ENCODE measurements at regions not wholly inside any gene's neighbourhood (a gene's known extent, or its start where the extent isn't known, plus 50 kb on each side); places are given as distances from the start of the nearest gene placed in this dataset.
A peak's percentile ranks its signal among the peaks of the same experiment; 100 is the strongest.

- no peak overlapping the region for H3K4me3 ChIP-seq (replicated peaks in 1 of 2; ENCODE audit: low read depth in 2 of 2, low read length in 2 of 2)
- peak; percentile 43 for TF ChIP-seq CTCF (IDR thresholded peaks at IDR 0.05; ENCODE audit: low read depth, low read length)
- peak; percentile 51 to 80 for DNase-seq (ENCODE audit: low read depth in 2 of 2)
Measured at GRCh38 chr14:61106959-61107641, 126.1 kb downstream of the SLC38A6 start.

- no peak for DNase-seq (ENCODE audit: low read depth in 2 of 2)
- H3K4me3 ChIP-seq (replicated peaks in 1 of 2; ENCODE audit: low read depth in 2 of 2, low read length in 2 of 2), result no peak overlapping the region
- no peak for TF ChIP-seq CTCF (IDR thresholded peaks at IDR 0.05; ENCODE audit: low read depth, low read length)
Measured at GRCh38 chr14:61106271-61106958, 125.4 kb downstream of the SLC38A6 start.

- TF ChIP-seq CTCF (IDR thresholded peaks at IDR 0.05; ENCODE audit: low read depth, low read length), result no peak
- no peak overlapping the region for H3K4me3 ChIP-seq (replicated peaks in 1 of 2; ENCODE audit: low read depth in 2 of 2, low read length in 2 of 2)
- DNase-seq (ENCODE audit: low read depth in 2 of 2), result no peak
Measured at GRCh38 chr14:61104358-61104757, 123.3 kb downstream of the SLC38A6 start.

GRCh38 chr14:61103541-61104339 is 122.7 kb downstream of the SLC38A6 start:
- no peak for TF ChIP-seq CTCF (IDR thresholded peaks at IDR 0.05; ENCODE audit: low read depth, low read length)
- no peak overlapping the region for H3K4me3 ChIP-seq (replicated peaks in 1 of 2; ENCODE audit: low read depth in 2 of 2, low read length in 2 of 2)
- DNase-seq (ENCODE audit: low read depth in 2 of 2), result peak; percentile 95 to 98

GRCh38 chr14:61102549-61103466 is 121.8 kb downstream of the SLC38A6 start:
- no peak for DNase-seq (ENCODE audit: low read depth in 2 of 2)
- no peak for TF ChIP-seq CTCF (IDR thresholded peaks at IDR 0.05; ENCODE audit: low read depth, low read length)
- no peak overlapping the region for H3K4me3 ChIP-seq (replicated peaks in 1 of 2; ENCODE audit: low read depth in 2 of 2, low read length in 2 of 2)

Measured in cardiac fibroblast (primary cell).